ENCODE measurements at regions not wholly inside any gene's neighbourhood (a gene's known extent, or its start where the extent isn't known, plus 50 kb on each side); places are given as distances from the start of the nearest gene placed in this dataset.

DNA sequence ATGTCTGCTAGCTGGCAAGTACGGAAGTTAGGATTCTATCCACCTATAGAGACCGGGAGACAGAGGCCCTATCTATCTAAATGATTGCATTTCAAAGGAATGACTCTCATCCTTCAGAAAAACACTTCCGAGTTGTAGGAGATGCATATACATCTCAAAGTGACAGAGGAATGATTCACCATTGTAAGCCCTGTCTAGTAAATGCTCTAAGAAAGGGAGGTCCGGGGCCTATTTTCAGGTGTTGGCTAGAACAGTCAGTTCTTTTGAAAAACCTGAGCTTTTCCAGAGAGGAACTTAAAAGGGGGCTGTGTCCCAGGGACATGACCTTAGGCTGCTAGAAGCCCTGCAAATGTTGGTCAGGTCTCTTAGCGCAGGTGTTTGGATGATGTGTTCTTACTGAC lies 262.9 kb upstream of the IL1RAPL1 start:
- no peak overlapping the region for H3K27ac ChIP-seq
- no peaks in the 10 kb centered on the region for H3K9me3 ChIP-seq
- no peaks in the 10 kb centered on the region for H3K27me3 ChIP-seq
- no peak for DNase-seq
- 62% methylated on average over 5 of the region's 5 CpGs; no CpG with 5 or more reads in 1 of the 2 donors for WGBS, 2 donors (ENCODE audit: low coverage in 1 of 2)
- intact Hi-C loops (cut with DNase I; ENCODE audit: low total_unique reads) (no loop called here), in situ Hi-C loops (cut with MboI; ENCODE audit: low pct_ligation_motif_present in 1 of 4, low pct_unique_long_range_greater_than_20kb in 1 of 4, low sequenced_read_pairs in 3 of 4) (no loop called here)
- TF ChIP-seq POLR2AphosphoS5 (IDR thresholded peaks at IDR 0.05) (no peak), POLR2A (IDR thresholded peaks at IDR 0.05) (no peak)
- no peak overlapping the region for H3K4me3 ChIP-seq
- no peaks in the 10 kb centered on the region for H3K36me3 ChIP-seq
- H3K4me1 ChIP-seq = no peaks in the 10 kb centered on the region

DNA sequence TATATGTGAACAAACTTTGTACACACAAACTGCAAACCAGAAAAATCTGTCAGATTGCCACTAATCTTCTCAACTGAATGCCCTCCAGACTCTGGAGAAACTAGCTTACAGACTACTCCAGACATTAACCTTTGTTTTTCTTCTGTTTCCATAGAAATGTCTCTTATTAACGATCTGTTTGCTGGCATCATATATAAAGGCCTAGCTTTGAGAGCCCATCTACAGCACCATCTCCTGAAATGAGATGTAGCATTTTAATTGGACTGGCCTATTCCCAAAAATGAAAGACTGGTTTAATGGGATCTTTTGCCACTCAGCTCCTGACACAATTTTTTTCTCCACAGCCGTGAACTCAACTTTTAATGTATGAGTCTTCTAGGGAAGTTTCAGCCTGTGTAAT lies 266.0 kb upstream of the IL1RAPL1 start:
- Histone ChIP-seq H3K9me3 (no peaks in the 10 kb centered on the region), H3K36me3 (no peaks in the 10 kb centered on the region), H3K27ac (no peak overlapping the region), H3K4me3 (no peak overlapping the region), H3K4me1 (no peaks in the 10 kb centered on the region), H3K27me3 (no peaks in the 10 kb centered on the region)
- TF ChIP-seq CTCF (IDR thresholded peaks at IDR 0.05) (no peak), EP300 (IDR thresholded peaks at IDR 0.05; ENCODE audit: low read depth) (no peak), POLR2AphosphoS5 (IDR thresholded peaks at IDR 0.05) (no peak), POLR2A (IDR thresholded peaks at IDR 0.05) (no peak)
- intact Hi-C loops (cut with DNase I; ENCODE audit: low total_unique reads) (no loop called here), in situ Hi-C loops (cut with MboI; ENCODE audit: low pct_ligation_motif_present in 1 of 4, low pct_unique_long_range_greater_than_20kb in 1 of 4, low sequenced_read_pairs in 3 of 4) (no loop called here)
- DNase-seq = no peak
- 70% methylated on average over 2 of the region's 2 CpGs; no CpG with 5 or more reads in 1 of the 2 donors for WGBS, 2 donors (ENCODE audit: low coverage in 1 of 2)

DNA sequence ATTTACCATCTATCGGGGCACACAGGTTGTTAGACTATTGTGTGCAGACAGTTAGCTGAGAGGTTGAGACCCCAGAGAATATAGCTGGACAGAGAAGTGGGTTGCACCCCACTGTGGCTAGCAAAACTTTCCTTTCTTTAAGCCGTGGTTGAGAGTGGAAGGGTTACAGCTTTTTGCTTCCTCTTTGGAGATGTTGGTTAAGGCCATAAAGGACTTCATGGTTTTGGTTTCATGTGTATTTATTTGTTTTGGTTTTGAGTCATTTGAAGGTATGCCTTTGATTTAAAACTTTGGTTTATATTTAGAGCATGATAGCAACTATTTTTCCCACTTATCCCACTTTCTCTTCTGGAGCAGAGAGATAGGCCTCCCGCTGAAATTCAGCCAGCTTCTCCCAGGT lies 274.3 kb upstream of the IL1RAPL1 start:
- Histone ChIP-seq H3K27ac (no peak overlapping the region), H3K9me3 (no peaks in the 10 kb centered on the region), H3K4me1 (no peaks in the 10 kb centered on the region), H3K4me3 (no peak overlapping the region), H3K27me3 (no peaks in the 10 kb centered on the region), H3K36me3 (no peaks in the 10 kb centered on the region)
- in situ Hi-C loops (cut with MboI; ENCODE audit: low pct_ligation_motif_present in 1 of 4, low pct_unique_long_range_greater_than_20kb in 1 of 4, low sequenced_read_pairs in 3 of 4) = no loop called here
- WGBS, 2 donors (ENCODE audit: low coverage in 1 of 2) = 33 to 49% methylated on average over 1 to 3 of the region's 3 CpGs
- no peak for DNase-seq
- intact Hi-C loops (cut with DNase I; ENCODE audit: low total_unique reads) = no loop called here
- TF ChIP-seq POLR2A (IDR thresholded peaks at IDR 0.05) (no peak), EP300 (IDR thresholded peaks at IDR 0.05; ENCODE audit: low read depth) (no peak), POLR2AphosphoS5 (IDR thresholded peaks at IDR 0.05) (no peak), CTCF (IDR thresholded peaks at IDR 0.05) (no peak)

DNA sequence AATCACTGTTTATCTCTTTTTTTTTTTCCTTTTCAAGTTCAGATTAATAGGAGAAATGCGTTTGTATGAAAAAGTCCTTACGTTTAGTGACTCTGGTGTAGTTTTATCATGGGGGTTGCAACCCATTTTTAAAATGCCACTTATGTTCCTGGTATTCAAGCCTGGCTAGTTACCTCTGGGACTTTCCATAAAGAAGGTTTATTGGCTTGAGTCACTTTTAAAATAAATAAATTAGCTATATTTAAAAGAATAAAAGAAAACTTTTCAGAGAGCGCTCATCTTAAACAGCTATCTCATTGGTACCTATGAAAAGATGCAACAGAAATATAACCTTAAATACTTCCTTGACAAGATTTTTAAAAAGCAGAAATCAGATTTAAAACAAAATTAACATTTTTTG lies 275.0 kb upstream of the IL1RAPL1 start:
- Histone ChIP-seq H3K27ac (no peak overlapping the region), H3K27me3 (no peaks in the 10 kb centered on the region), H3K4me3 (no peak overlapping the region), H3K4me1 (no peaks in the 10 kb centered on the region), H3K9me3 (no peaks in the 10 kb centered on the region), H3K36me3 (no peaks in the 10 kb centered on the region)
- WGBS, 2 donors (ENCODE audit: low coverage in 1 of 2) = 78 to 100% methylated on average over 1 to 3 of the region's 3 CpGs
- in situ Hi-C loops (cut with MboI; ENCODE audit: low pct_ligation_motif_present in 1 of 4, low pct_unique_long_range_greater_than_20kb in 1 of 4, low sequenced_read_pairs in 3 of 4) = no loop called here
- intact Hi-C loops (cut with DNase I; ENCODE audit: low total_unique reads) = no loop called here
- no peak for TF ChIP-seq POLR2AphosphoS5 (IDR thresholded peaks at IDR 0.05)
- no peak for TF ChIP-seq EP300 (IDR thresholded peaks at IDR 0.05; ENCODE audit: low read depth)
- no peak for TF ChIP-seq POLR2A (IDR thresholded peaks at IDR 0.05)
- no peak for TF ChIP-seq CTCF (IDR thresholded peaks at IDR 0.05)
- no peak for DNase-seq

DNA sequence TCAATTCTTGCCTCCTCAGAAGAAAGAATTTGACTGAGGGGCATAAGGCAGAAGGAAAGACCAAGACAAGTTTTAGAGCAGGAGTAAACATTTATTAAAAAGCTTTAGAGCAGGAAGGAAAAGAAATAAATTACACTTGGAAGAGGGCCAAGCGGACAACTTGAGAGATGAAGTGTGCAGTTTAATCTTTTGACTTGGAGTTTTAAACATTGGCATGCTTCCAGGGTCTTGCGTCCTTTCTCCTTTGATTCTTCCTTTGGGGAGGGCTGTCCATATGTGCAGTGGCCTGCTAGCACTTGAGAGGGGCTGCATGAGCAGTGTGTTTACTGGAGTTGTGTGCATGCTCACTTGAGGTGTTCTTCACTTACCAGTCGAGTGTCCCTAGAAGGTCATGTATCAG lies 275.8 kb upstream of the IL1RAPL1 start:
- Histone ChIP-seq H3K9me3 (no peaks in the 10 kb centered on the region), H3K27ac (no peak overlapping the region), H3K4me3 (no peak overlapping the region), H3K27me3 (no peaks in the 10 kb centered on the region), H3K36me3 (no peaks in the 10 kb centered on the region), H3K4me1 (no peaks in the 10 kb centered on the region)
- WGBS, 2 donors (ENCODE audit: low coverage in 1 of 2) = 50 to 66% methylated on average over 1 to 3 of the region's 3 CpGs
- TF ChIP-seq POLR2A (IDR thresholded peaks at IDR 0.05) (no peak), POLR2AphosphoS5 (IDR thresholded peaks at IDR 0.05) (no peak), CTCF (IDR thresholded peaks at IDR 0.05) (no peak), EP300 (IDR thresholded peaks at IDR 0.05; ENCODE audit: low read depth) (no peak)
- no peak for DNase-seq
- in situ Hi-C loops (cut with MboI; ENCODE audit: low pct_ligation_motif_present in 1 of 4, low pct_unique_long_range_greater_than_20kb in 1 of 4, low sequenced_read_pairs in 3 of 4) (no loop called here), intact Hi-C loops (cut with DNase I; ENCODE audit: low total_unique reads) (no loop called here)

Data from transverse colon (tissue), 4 donors.